OCI-LY7 (cell line): ENCODE measurements at regions not wholly inside any gene's neighbourhood (a gene's known extent, or its start where the extent isn't known, plus 50 kb on each side); places are given as distances from the start of the nearest gene placed in this dataset.

Experiments
- BruUV-seq: library from RNA; stranded (reverse); fragments of 400-500 nt; replicated peaks from 2 replicates; lab custom pipeline; 2021; lab: Mats Ljungman, UMichigan
- CTCF ChIA-PET: fragments of 300-600 bp; sonication (Branson Sonifier 250); formaldehyde crosslinking; loops from one replicate; lab custom pipeline; 2022; ENCODE audit warnings: antibody characterized with exemption; ENCODE audit not compliant: unreplicated experiment; lab: Charles Lee
- POLR2A ChIA-PET: fragments of 300-600 bp; sonication (Branson Sonifier 250); formaldehyde crosslinking; loops from one replicate; lab custom pipeline; 2022; ENCODE audit warnings: antibody characterized with exemption; lab: Charles Lee
- DNase-seq: peaks from one replicate; pipeline ENCODE4 v3.0.0-alpha.2; 2015; ENCODE audit warnings: low spot score
- H2AFZ ChIP-seq: fragments of 200-600 bp; sonication (generic), shearing (Covaris generic); 2 replicates; pipeline ENCODE4 v1.6.1; 2014; ENCODE audit warnings: mild to moderate bottlenecking, antibody characterized with exemption, low read length, moderate library complexity
- H3K27ac ChIP-seq: fragments of 200-600 bp; sonication (generic); 2 replicates; pipeline ENCODE4 v1.5.1; 2014; ENCODE audit warnings: mixed run types, low read depth, mild to moderate bottlenecking, moderate library complexity, low read length, inconsistent platforms; ENCODE audit not compliant: poor library complexity, severe bottlenecking
- H3K36me3 ChIP-seq: fragments of 200-600 bp; sonication (generic); 2 replicates; pipeline ENCODE4 v1.6.1; 2014; ENCODE audit warnings: mild to moderate bottlenecking, antibody characterized with exemption, low read length, moderate library complexity, mixed read lengths; ENCODE audit not compliant: insufficient read depth
- H3K4me1 ChIP-seq: fragments of 200-600 bp; sonication (generic); 2 replicates; pipeline ENCODE4 v1.5.1; 2014; ENCODE audit warnings: mild to moderate bottlenecking, low read length; ENCODE audit not compliant: insufficient read depth, poor library complexity, severe bottlenecking
- H3K4me2 ChIP-seq: fragments of 200-600 bp; sonication (generic); 2 replicates; pipeline ENCODE4 v1.6.1; 2014; ENCODE audit warnings: mild to moderate bottlenecking, low read length
- H3K4me3 ChIP-seq: fragments of 200-600 bp; sonication (generic); 2 replicates; pipeline ENCODE4 v1.5.1; 2014; ENCODE audit warnings: mild to moderate bottlenecking, low read depth, low read length; ENCODE audit not compliant: poor library complexity, severe bottlenecking
- H3K79me2 ChIP-seq: fragments of 200-600 bp; sonication (generic); 2 replicates; pipeline ENCODE4 v1.6.1; 2016; ENCODE audit warnings: low read depth, mild to moderate bottlenecking, low read length, moderate library complexity, mixed read lengths; ENCODE audit not compliant: insufficient read depth
- H3K9me2 ChIP-seq: fragments of 200-600 bp; sonication (generic); 2 replicates; pipeline ENCODE4 v1.6.1; 2016; ENCODE audit warnings: mild to moderate bottlenecking, low read length, mixed read lengths; ENCODE audit not compliant: insufficient read depth
- H3K9me3 ChIP-seq: fragments of 200-600 bp; sonication (generic); 2 replicates; pipeline ENCODE4 v1.6.1; 2014; ENCODE audit warnings: mild to moderate bottlenecking, mixed run types, low read length, mixed read lengths
- H4K20me1 ChIP-seq: fragments of 200-600 bp; sonication (generic); 2 replicates; pipeline ENCODE4 v1.6.1; 2014; ENCODE audit warnings: mild to moderate bottlenecking, antibody characterized with exemption, low read length, moderate library complexity, mixed read lengths; ENCODE audit not compliant: insufficient read depth
- EZH2phosphoT487 ChIP-seq: fragments of 200-600 bp; sonication (generic); IDR thresholded peaks from 2 replicates; pipeline ENCODE4 v1.6.1; 2018; ENCODE audit warnings: low read depth, borderline replicate concordance, mild to moderate bottlenecking, mixed run types, antibody characterized with exemption, low read length, moderate library complexity, mixed read lengths
- intact Hi-C: fragments of 100-400 bp; cut with micrococcal nuclease; formaldehyde crosslinking; loops from one replicate; pipeline ENCODE4 v1.10.0; 2022; ENCODE audit not compliant: unreplicated experiment
- TF ChIP-seq, protein P1 (sequence below): fragments of 200-600 bp; sonication (generic); conservative IDR thresholded peaks from 2 replicates; pipeline ENCODE4 v1.5.1; 2014; ENCODE audit warnings: mild to moderate bottlenecking, antibody characterized with exemption, low read length, moderate library complexity, mixed read lengths

- CTCF ChIA-PET = no interaction called here
- no peak overlapping the region for H3K27ac ChIP-seq
- no peak overlapping the region for H3K4me3 ChIP-seq
- no peaks in the 10 kb centered on the region for H4K20me1 ChIP-seq
- H3K4me1 ChIP-seq = no peaks in the 10 kb centered on the region
- no peaks in the 10 kb centered on the region for H3K36me3 ChIP-seq
- DNase-seq = no peak
- no peaks in the 10 kb centered on the region for H3K79me2 ChIP-seq
- intact Hi-C loops = no loop called here
- H3K4me2 ChIP-seq = no peak overlapping the region
- POLR2A ChIA-PET = no interaction called here
- no peak overlapping the region for H2AFZ ChIP-seq
- BruUV-seq = no TSS peak
- no peaks in the 10 kb centered on the region for H3K9me2 ChIP-seq
- no peaks in the 10 kb centered on the region for H3K9me3 ChIP-seq
- TF ChIP-seq, protein P1, sequence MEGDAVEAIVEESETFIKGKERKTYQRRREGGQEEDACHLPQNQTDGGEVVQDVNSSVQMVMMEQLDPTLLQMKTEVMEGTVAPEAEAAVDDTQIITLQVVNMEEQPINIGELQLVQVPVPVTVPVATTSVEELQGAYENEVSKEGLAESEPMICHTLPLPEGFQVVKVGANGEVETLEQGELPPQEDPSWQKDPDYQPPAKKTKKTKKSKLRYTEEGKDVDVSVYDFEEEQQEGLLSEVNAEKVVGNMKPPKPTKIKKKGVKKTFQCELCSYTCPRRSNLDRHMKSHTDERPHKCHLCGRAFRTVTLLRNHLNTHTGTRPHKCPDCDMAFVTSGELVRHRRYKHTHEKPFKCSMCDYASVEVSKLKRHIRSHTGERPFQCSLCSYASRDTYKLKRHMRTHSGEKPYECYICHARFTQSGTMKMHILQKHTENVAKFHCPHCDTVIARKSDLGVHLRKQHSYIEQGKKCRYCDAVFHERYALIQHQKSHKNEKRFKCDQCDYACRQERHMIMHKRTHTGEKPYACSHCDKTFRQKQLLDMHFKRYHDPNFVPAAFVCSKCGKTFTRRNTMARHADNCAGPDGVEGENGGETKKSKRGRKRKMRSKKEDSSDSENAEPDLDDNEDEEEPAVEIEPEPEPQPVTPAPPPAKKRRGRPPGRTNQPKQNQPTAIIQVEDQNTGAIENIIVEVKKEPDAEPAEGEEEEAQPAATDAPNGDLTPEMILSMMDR = no peak
- TF ChIP-seq EZH2phosphoT487 = no peak
Measured at GRCh38 chr7:8965177-8965576, 531.8 kb downstream of the NXPH1 start.

DNA sequence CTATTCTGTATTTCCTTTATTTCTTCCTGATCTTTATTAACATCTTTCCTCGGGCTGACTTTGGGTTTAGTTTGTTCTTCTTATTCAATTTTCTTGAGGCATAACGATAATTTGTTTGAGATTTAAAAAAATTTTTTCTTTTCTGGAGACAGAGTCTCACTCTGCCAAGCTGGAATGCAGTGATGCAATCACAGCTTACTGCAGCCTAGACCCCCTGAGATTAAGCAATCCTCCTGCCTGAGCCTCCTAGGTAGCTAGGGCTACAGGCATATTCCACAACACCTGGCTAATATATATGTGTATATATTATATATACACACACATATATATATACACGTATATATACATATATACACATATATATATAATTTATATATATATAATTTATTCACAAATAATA, 540.2 kb downstream of the NXPH1 start:
- Histone ChIP-seq H3K4me3 (no peak overlapping the region), H3K4me1 (no peaks in the 10 kb centered on the region), H3K9me3 (no peaks in the 10 kb centered on the region), H3K27ac (no peak overlapping the region), H3K9me2 (no peaks in the 10 kb centered on the region), H3K4me2 (no peak overlapping the region), H4K20me1 (no peaks in the 10 kb centered on the region), H2AFZ (no peak overlapping the region), H3K36me3 (no peaks in the 10 kb centered on the region), H3K79me2 (no peaks in the 10 kb centered on the region)
- POLR2A ChIA-PET = no interaction called here
- TF ChIP-seq, protein P1 = no peak
- no peak for TF ChIP-seq EZH2phosphoT487
- DNase-seq = no peak
- intact Hi-C loops = no loop called here
- BruUV-seq = no TSS peak
- CTCF ChIA-PET = no interaction called here

GRCh38 chr7:8975681-8976080, 542.3 kb downstream of the NXPH1 start:
- ChIA-PET POLR2A (no interaction called here), CTCF (no interaction called here)
- H3K79me2 ChIP-seq = no peaks in the 10 kb centered on the region
- no peak for TF ChIP-seq EZH2phosphoT487
- TF ChIP-seq, protein P1 = no peak
- no peaks in the 10 kb centered on the region for H3K9me3 ChIP-seq
- BruUV-seq = no TSS peak
- H4K20me1 ChIP-seq = no peaks in the 10 kb centered on the region
- H3K4me1 ChIP-seq = no peaks in the 10 kb centered on the region
- intact Hi-C loops = no loop called here
- DNase-seq = no peak
- no peak overlapping the region for H3K4me3 ChIP-seq
- H2AFZ ChIP-seq = no peak overlapping the region
- H3K9me2 ChIP-seq = no peaks in the 10 kb centered on the region
- no peaks in the 10 kb centered on the region for H3K36me3 ChIP-seq
- H3K4me2 ChIP-seq = no peak overlapping the region
- H3K27ac ChIP-seq = no peak overlapping the region
